PC-3 (cell line): ENCODE measurements at regions not wholly inside any gene's neighbourhood (a gene's known extent, or its start where the extent isn't known, plus 50 kb on each side); places are given as distances from the start of the nearest gene placed in this dataset.

Experiments used
- ATAC-seq: fragments of 200-7000 bp; cut with Tn5 transposase; 2 replicates; pipeline ENCODE4 v1.9.1; 2020; ENCODE audit warnings: mild to moderate bottlenecking, moderate library complexity
- BruUV-seq: library from RNA; stranded (reverse); fragments of 400-500 nt; replicated peaks from 2 replicates; lab custom pipeline; 2021; lab: Mats Ljungman, UMichigan
- CTCF ChIA-PET: fragments of 300-600 bp; sonication (Branson Sonifier 250); formaldehyde crosslinking; loops from one replicate; lab custom pipeline; 2022; ENCODE audit warnings: antibody characterized with exemption; lab: Charles Lee
- POLR2A ChIA-PET: fragments of 300-600 bp; sonication (Branson Sonifier 250); formaldehyde crosslinking; loops from one replicate; lab custom pipeline; 2022; ENCODE audit warnings: antibody characterized with exemption; ENCODE audit not compliant: unreplicated experiment; lab: Charles Lee
- DNase-seq: peaks from one replicate; pipeline ENCODE4 v3.0.0-alpha.2; 2015
- H2AFZ ChIP-seq: fragments of 300-600 bp; sonication (generic); 2 replicates; pipeline ENCODE4 v1.6.0; 2016; ENCODE audit warnings: antibody characterized with exemption, low read length
- H3F3A ChIP-seq: fragments of 300-600 bp; sonication (generic); one replicate; pipeline ENCODE4 v1.6.0; 2017; ENCODE audit warnings: antibody characterized with exemption, low read length, control low read depth, mild to moderate bottlenecking; ENCODE audit not compliant: unreplicated experiment
- H3K27ac ChIP-seq: fragments of 300-600 bp; sonication (generic); 2 replicates; pipeline ENCODE4 v1.5.1; 2016; ENCODE audit warnings: mild to moderate bottlenecking, low read length
- H3K27me3 ChIP-seq: fragments of 300-600 bp; sonication (generic); 2 replicates; pipeline ENCODE4 v1.6.1; 2016; ENCODE audit warnings: low read length, mixed read lengths
- H3K36me3 ChIP-seq: fragments of 300-600 bp; sonication (generic); 2 replicates; pipeline ENCODE4 v1.6.1; 2016; ENCODE audit warnings: low read depth, mixed run types, low read length, mixed read lengths
- H3K4me1 ChIP-seq: fragments of 300-600 bp; sonication (generic); 2 replicates; pipeline ENCODE4 v1.5.1; 2016; ENCODE audit warnings: low read length; ENCODE audit not compliant: insufficient read depth
- H3K4me2 ChIP-seq: fragments of 300-600 bp; sonication (generic); 2 replicates; pipeline ENCODE4 v1.6.0; 2016; ENCODE audit warnings: low read length
- H3K4me3 ChIP-seq: fragments of 300-600 bp; sonication (generic); 2 replicates; pipeline ENCODE4 v1.5.1; 2016; ENCODE audit warnings: mild to moderate bottlenecking, low read length, mixed read lengths
- H3K79me2 ChIP-seq: fragments of 300-600 bp; sonication (generic); 2 replicates; pipeline ENCODE4 v1.6.1; 2017; ENCODE audit warnings: low read length, mixed read lengths
- H3K9ac ChIP-seq: fragments of 300-600 bp; sonication (generic); 2 replicates; pipeline ENCODE4 v1.6.0; 2016; ENCODE audit warnings: mild to moderate bottlenecking, low read length
- H3K9me2 ChIP-seq: fragments of 300-600 bp; sonication (generic); replicated peaks from 2 replicates; pipeline ENCODE4 v1.6.1; 2016; ENCODE audit warnings: mixed run types, low read length, mixed read lengths
- H3K9me3 ChIP-seq: fragments of 300-600 bp; sonication (generic); 2 replicates; pipeline ENCODE4 v1.6.1; 2016; ENCODE audit warnings: low read length, mixed read lengths
- H4K20me1 ChIP-seq: fragments of 300-600 bp; sonication (generic); 2 replicates; pipeline ENCODE4 v1.6.1; 2016; ENCODE audit warnings: low read length, mixed read lengths
- EZH2 ChIP-seq: fragments of 300-600 bp; sonication (generic); IDR thresholded peaks from one replicate; pipeline ENCODE4 v1.6.1; 2017; ENCODE audit warnings: antibody characterized with exemption, mild to moderate bottlenecking, low read length; ENCODE audit not compliant: unreplicated experiment
- EZH2phosphoT487 ChIP-seq: fragments of 300-600 bp; sonication (generic); IDR thresholded peaks from 2 replicates; pipeline ENCODE4 v1.6.1; 2018; ENCODE audit warnings: mild to moderate bottlenecking, antibody characterized with exemption, low read length, borderline replicate concordance
- intact Hi-C: fragments of 100-400 bp; cut with micrococcal nuclease; formaldehyde crosslinking; loops from 2 replicates; pipeline ENCODE4 v1.9.0; 2023
- TF ChIP-seq, protein P1 (sequence below): fragments of 300-600 bp; sonication (generic); conservative IDR thresholded peaks from 2 replicates; pipeline ENCODE4 v1.5.1; 2017; ENCODE audit warnings: antibody characterized with exemption, low read depth, mild to moderate bottlenecking, low read length

GRCh38 chr3:99159220-99159762 lies 257.8 kb upstream of the DCBLD2 start:
- POLR2A ChIA-PET: no interaction called here
- Histone ChIP-seq H3K9me2 (no peaks in the 10 kb centered on the region), H3K4me1 (no peaks in the 10 kb centered on the region), H3K9ac (no peak overlapping the region), H4K20me1 (no peaks in the 10 kb centered on the region), H2AFZ (no peak overlapping the region), H3K79me2 (no peaks in the 10 kb centered on the region), H3K4me2 (no peak overlapping the region), H3K27me3 (no peaks in the 10 kb centered on the region), H3K9me3 (peaks cover 18% of the 10 kb centered on the region), H3K27ac (no peak overlapping the region), H3F3A (no peaks in the 10 kb centered on the region), H3K36me3 (peaks cover 10% of the 10 kb centered on the region; the same call in 1 of the 2 replicates), H3K4me3 (no peak overlapping the region)
- DNase-seq (no peak), ATAC-seq (no peak)
- TF ChIP-seq EZH2phosphoT487: no peak
- CTCF ChIA-PET: no interaction called here
- intact Hi-C loops: no loop called here
- no TSS peak for BruUV-seq

DNA sequence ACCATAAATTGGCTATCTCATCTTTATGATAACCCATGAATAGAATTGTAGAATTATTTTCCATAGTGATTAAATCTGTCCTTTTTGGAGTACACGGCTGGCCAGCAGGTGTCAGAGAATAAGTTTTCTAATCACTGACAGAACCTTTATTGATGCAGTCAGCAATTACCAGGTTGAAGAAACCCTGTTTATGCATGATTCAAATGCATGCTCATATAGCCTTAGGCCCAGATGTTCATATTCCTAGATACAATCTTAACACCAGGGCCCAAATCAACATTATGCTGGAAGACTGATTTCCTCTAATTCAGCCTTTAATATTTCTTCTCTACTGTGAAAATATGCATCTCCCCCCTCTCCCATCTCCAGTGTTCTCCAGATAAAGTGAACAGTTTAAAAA lies 243.5 kb upstream of the DCBLD2 start:
- TF ChIP-seq, protein P1, sequence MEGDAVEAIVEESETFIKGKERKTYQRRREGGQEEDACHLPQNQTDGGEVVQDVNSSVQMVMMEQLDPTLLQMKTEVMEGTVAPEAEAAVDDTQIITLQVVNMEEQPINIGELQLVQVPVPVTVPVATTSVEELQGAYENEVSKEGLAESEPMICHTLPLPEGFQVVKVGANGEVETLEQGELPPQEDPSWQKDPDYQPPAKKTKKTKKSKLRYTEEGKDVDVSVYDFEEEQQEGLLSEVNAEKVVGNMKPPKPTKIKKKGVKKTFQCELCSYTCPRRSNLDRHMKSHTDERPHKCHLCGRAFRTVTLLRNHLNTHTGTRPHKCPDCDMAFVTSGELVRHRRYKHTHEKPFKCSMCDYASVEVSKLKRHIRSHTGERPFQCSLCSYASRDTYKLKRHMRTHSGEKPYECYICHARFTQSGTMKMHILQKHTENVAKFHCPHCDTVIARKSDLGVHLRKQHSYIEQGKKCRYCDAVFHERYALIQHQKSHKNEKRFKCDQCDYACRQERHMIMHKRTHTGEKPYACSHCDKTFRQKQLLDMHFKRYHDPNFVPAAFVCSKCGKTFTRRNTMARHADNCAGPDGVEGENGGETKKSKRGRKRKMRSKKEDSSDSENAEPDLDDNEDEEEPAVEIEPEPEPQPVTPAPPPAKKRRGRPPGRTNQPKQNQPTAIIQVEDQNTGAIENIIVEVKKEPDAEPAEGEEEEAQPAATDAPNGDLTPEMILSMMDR: no peak
- TF ChIP-seq EZH2 (no peak), EZH2phosphoT487 (no peak)
- H3F3A ChIP-seq: no peaks in the 10 kb centered on the region
- no peaks in the 10 kb centered on the region for H3K27me3 ChIP-seq
- no peaks in the 10 kb centered on the region for H4K20me1 ChIP-seq
- H3K9ac ChIP-seq: no peak overlapping the region
- POLR2A ChIA-PET: no interaction called here
- intact Hi-C loops: no loop called here
- H3K79me2 ChIP-seq: no peaks in the 10 kb centered on the region
- ATAC-seq: no peak
- H3K4me2 ChIP-seq: no peak overlapping the region
- DNase-seq: no peak
- H3K27ac ChIP-seq: no peak overlapping the region
- no peaks in the 10 kb centered on the region for H3K4me1 ChIP-seq
- H2AFZ ChIP-seq: no peak overlapping the region
- no peaks in the 10 kb centered on the region for H3K9me2 ChIP-seq
- H3K4me3 ChIP-seq: no peak overlapping the region
- no peaks in the 10 kb centered on the region for H3K36me3 ChIP-seq
- CTCF ChIA-PET: no interaction called here
- no TSS peak for BruUV-seq
- no peaks in the 10 kb centered on the region for H3K9me3 ChIP-seq

- Histone ChIP-seq H3K27ac (no peak overlapping the region), H3K4me1 (no peaks in the 10 kb centered on the region), H3K4me3 (no peak overlapping the region), H3K27me3 (no peaks in the 10 kb centered on the region), H3K9me3 (no peaks in the 10 kb centered on the region), H3K36me3 (no peaks in the 10 kb centered on the region), H3K9me2 (no peaks in the 10 kb centered on the region), H3K4me2 (no peak overlapping the region), H4K20me1 (no peaks in the 10 kb centered on the region), H2AFZ (no peak overlapping the region), H3K79me2 (no peaks in the 10 kb centered on the region), H3F3A (no peaks in the 10 kb centered on the region), H3K9ac (no peak overlapping the region)
- ChIA-PET POLR2A (no interaction called here), CTCF (no interaction called here)
- ATAC-seq (no peak), DNase-seq (no peak)
- no TSS peak for BruUV-seq
- TF ChIP-seq EZH2 (no peak), EZH2phosphoT487 (no peak)
- TF ChIP-seq, protein P1: no peak
- intact Hi-C loops: no loop called here
Measured at GRCh38 chr3:99143493-99143892, 242.0 kb upstream of the DCBLD2 start.
